ENCODE measurements at regions not wholly inside any gene's neighbourhood (a gene's known extent, or its start where the extent isn't known, plus 50 kb on each side); places are given as distances from the start of the nearest gene placed in this dataset.

DNA sequence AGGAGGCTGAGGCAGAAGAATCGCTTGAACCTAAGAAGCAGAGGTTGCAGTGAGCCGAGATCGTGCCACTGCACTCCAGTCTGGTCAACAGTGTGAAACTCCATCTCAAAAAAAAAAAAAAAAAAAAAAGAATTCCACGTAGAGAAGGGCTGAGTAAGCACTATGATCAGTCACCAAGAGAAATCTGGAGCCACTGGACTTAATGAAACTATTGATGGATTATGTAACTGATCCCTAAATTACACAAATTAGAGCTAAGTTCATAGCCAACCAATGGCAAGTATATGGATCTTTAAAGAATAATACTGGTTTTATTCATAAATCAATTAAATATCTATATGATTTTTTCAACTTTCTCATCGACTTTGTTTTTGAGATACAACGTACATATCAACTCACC is 72.2 kb upstream of the ABLIM1 start:
- TF ChIP-seq EZH2 (IDR thresholded peaks at IDR 0.05) (no peak), POLR2AphosphoS5 (IDR thresholded peaks at IDR 0.05; ENCODE audit: borderline replicate concordance, low read depth, low read length) (no peak)
